ENCODE measurements at regions not wholly inside any gene's neighbourhood (a gene's known extent, or its start where the extent isn't known, plus 50 kb on each side); places are given as distances from the start of the nearest gene placed in this dataset.
"Not testable (repeated sequence)": the region's sequence is repeated elsewhere in the genome, so short reads cannot be mapped to it uniquely, and the experiment has no call there.

DNA sequence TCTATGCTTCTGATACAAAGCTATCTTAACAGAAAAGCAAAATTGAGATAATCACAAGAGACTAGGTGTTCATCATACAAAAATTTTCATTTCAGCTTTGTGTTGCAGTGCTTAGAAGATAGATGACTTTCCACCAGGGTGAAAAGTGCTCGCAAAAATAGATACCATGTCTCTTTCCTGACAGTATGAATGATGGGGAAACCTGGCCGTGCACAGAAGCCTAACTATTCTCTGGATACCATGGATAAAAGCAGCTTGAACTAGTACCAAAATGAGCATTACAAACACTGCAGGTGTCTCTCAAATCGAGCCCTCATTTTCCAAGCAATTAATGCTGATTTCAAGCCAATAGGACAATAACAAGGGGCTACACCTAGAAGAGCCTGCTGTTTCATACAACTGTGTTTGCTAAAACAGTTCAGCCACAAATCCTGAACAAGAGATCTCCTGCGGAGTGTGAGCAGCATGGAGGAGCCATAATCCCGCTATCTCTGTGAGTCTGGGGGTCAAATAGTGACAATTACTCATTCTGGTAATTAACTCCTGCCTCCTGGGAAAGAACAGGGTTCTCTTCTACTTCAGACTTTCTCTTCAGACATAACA, 507.6 kb downstream of the PID1 start:
- Histone ChIP-seq H3K36me3 (no peaks in the 10 kb centered on the region), H3K4me3 (replicated peaks in 1 of 3) (no peak overlapping the region), H3K9me3 (no peaks in the 10 kb centered on the region), H3K27ac (no peak overlapping the region), H3K27me3 (no peaks in the 10 kb centered on the region), H3K4me1 (no peaks in the 10 kb centered on the region)
- no peak for DNase-seq
- WGBS, 2 donors, result 73 to 77% methylated on average over 5 of the region's 5 CpGs
- TF ChIP-seq CTCF (IDR thresholded peaks at IDR 0.05) (no peak), POLR2A (IDR thresholded peaks at IDR 0.05) (no peak)
- intact Hi-C loops (cut with DNase I), result no loop called here

- H3K4me1 ChIP-seq, result no peaks in the 10 kb centered on the region
- WGBS, 2 donors, result 79 to 80% methylated on average over 2 of the region's 2 CpGs
- intact Hi-C loops (cut with DNase I), result no loop called here
- no peaks in the 10 kb centered on the region for H3K36me3 ChIP-seq
- no peaks in the 10 kb centered on the region for H3K27me3 ChIP-seq
- H3K9me3 ChIP-seq, result no peaks in the 10 kb centered on the region
- DNase-seq, result no peak
- TF ChIP-seq POLR2A (IDR thresholded peaks at IDR 0.05) (no peak), CTCF (IDR thresholded peaks at IDR 0.05) (no peak)
- no peak overlapping the region for H3K27ac ChIP-seq
- H3K4me3 ChIP-seq (replicated peaks in 1 of 3), result no peak overlapping the region
Measured at GRCh38 chr2:228762565-228762964, 508.5 kb downstream of the PID1 start.

DNA sequence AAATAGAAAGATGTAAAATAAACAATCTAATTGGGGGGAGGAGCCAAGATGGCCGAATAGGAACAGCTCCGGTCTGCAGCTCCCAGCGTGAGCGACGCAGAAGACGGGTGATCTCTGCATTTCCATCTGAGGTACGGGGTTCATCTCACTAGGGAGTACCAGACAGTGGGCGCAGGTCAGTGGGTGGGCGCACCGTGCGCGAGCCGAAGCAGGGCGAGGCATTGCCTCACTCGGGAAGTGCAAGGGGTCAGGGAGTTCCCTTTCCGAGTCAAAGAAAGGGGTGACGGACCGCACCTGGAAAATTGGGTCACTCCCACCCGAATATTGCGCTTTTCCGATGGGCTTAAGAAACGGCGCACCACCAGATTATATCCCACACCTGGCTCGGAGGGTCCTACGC, 515.4 kb downstream of the PID1 start:
- H3K4me3 ChIP-seq (replicated peaks in 1 of 3); H3K4me1 ChIP-seq; DNase-seq; H3K9me3 ChIP-seq; intact Hi-C loops (cut with DNase I); H3K27ac ChIP-seq; H3K36me3 ChIP-seq; H3K27me3 ChIP-seq: not testable (repeated sequence)
- WGBS, 2 donors, result 94 to 95% methylated on average over 25 of the region's 25 CpGs

DNA sequence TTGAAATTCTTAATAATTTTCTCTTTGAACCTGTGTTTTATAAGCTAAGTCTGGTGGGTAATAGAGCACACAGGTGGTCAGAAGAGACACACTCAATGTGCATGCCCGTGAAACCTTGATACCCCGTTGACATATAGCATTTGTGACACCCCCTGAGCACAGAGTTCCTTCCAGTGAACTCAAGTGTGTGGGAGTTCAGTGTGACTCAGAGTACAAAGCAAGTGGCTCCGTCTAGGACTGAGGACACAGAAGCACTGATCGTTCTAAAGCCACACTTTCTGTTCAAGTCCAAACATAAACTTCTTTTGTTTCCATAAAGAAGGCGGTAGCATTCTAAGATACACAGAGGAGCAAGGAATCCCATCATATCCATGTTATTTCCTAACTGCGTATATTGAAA, 523.6 kb downstream of the PID1 start:
- TF ChIP-seq POLR2A (IDR thresholded peaks at IDR 0.05) (no peak), CTCF (IDR thresholded peaks at IDR 0.05) (no peak)
- H3K27ac ChIP-seq, result no peak overlapping the region
- H3K4me3 ChIP-seq (replicated peaks in 1 of 3), result no peak overlapping the region
- no peaks in the 10 kb centered on the region for H3K4me1 ChIP-seq
- no peaks in the 10 kb centered on the region for H3K9me3 ChIP-seq
- DNase-seq, result no peak
- intact Hi-C loops (cut with DNase I), result no loop called here
- H3K36me3 ChIP-seq, result no peaks in the 10 kb centered on the region
- H3K27me3 ChIP-seq, result no peaks in the 10 kb centered on the region
- 26 to 29% methylated on average over 6 of the region's 6 CpGs for WGBS, 2 donors

DNA sequence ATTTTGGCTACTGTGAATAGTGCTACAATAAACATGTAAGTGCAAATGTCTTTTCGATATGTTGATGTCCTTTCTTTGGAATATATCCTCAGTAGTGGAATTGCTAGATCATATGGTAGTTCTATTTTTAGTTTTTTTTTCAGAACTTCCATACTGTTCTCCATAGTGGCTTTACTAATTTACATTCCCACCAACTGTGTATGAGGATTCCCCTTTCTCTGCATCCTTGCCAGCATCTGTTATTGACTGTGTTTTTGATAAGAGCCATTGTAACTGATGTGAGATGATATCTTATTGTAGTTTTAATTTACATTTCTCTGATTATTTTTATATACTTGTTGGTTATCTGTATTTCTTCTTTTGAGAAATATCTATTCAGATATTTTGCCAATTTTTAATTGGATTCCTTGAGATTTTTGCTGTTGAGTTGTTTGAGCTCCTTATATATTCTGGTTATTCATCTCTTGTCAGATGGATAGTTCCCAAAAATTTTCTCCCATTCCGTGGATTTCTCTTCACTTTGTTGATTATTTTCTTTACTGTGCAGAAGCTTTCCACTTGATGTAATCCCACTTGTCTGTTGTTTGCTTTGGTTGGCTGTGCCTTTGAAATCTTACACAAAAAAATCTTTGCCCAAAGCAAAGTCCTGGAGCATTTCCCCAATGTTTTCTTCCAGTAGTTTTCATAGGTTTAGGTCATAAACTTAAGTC, 532.3 kb downstream of the PID1 start:
- Histone ChIP-seq H3K9me3 (no peaks in the 10 kb centered on the region), H3K27ac (no peak overlapping the region), H3K27me3 (no peaks in the 10 kb centered on the region), H3K36me3 (no peaks in the 10 kb centered on the region), H3K4me3 (replicated peaks in 1 of 3) (no peak overlapping the region), H3K4me1 (no peaks in the 10 kb centered on the region)
- intact Hi-C loops (cut with DNase I), result no loop called here
- TF ChIP-seq POLR2A (IDR thresholded peaks at IDR 0.05) (no peak), CTCF (IDR thresholded peaks at IDR 0.05) (no peak)
- 50 to 59% methylated on average over 2 of the region's 2 CpGs for WGBS, 2 donors
- no peak for DNase-seq

All from thyroid gland (tissue), 4 donors.